BE2C (cell line): ENCODE measurements at regions not wholly inside any gene's neighbourhood (a gene's known extent, or its start where the extent isn't known, plus 50 kb on each side); places are given as distances from the start of the nearest gene placed in this dataset.

Source experiments
- DNase-seq: peaks from one replicate; pipeline ENCODE4 v3.0.0-alpha.2; 2020
- H3K27me3 ChIP-seq: fragments of 250-450 bp; sonication (Bioruptor Pico); 2 replicates; pipeline ENCODE4 v1.5.1; 2020; ENCODE audit warnings: mild to moderate bottlenecking
- H3K36me3 ChIP-seq: fragments of 250-450 bp; sonication (Bioruptor Pico); 2 replicates; pipeline ENCODE4 v1.5.1; 2020; ENCODE audit warnings: mild to moderate bottlenecking
- H3K4me1 ChIP-seq: fragments of 250-450 bp; sonication (Bioruptor Pico); 2 replicates; pipeline ENCODE4 v1.5.1; 2020
- H3K4me3 ChIP-seq: 2 replicates; pipeline ENCODE4 v1.5.1; 2011; ENCODE audit warnings: low read depth, low read length
- H3K9me3 ChIP-seq: fragments of 250-450 bp; sonication (Bioruptor Pico); 2 replicates; pipeline ENCODE4 v1.5.1; 2020
- TF ChIP-seq, protein P1 (sequence below): IDR thresholded peaks from 2 replicates; pipeline ENCODE4 v1.5.1; 2012; ENCODE audit warnings: mild to moderate bottlenecking, low read depth, low read length

DNA sequence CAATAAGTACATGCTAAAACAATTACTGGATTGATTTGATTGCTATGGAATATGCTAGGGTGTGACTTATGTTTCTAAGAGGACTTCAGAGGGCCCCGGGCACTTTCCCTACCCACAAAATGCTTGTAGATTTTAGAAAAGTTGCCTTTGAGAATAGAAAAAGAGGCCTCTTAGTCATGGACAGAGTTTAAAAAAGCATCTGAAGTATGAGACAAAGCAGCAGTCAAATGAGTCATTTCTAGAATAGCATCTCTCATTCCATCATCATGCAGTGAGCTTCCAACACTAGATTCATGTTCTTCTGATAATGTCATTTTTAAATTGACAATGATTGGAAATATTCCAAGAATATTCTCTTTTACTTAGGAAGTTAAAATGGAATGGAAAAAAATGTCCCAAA, 675.1 kb upstream of the PCDH15 start:
- Histone ChIP-seq H3K4me3 (no peak overlapping the region), H3K36me3 (no peaks in the 10 kb centered on the region), H3K9me3 (no peaks in the 10 kb centered on the region), H3K4me1 (no peaks in the 10 kb centered on the region), H3K27me3 (no peaks in the 10 kb centered on the region)
- no peak for DNase-seq
- TF ChIP-seq, protein P1, sequence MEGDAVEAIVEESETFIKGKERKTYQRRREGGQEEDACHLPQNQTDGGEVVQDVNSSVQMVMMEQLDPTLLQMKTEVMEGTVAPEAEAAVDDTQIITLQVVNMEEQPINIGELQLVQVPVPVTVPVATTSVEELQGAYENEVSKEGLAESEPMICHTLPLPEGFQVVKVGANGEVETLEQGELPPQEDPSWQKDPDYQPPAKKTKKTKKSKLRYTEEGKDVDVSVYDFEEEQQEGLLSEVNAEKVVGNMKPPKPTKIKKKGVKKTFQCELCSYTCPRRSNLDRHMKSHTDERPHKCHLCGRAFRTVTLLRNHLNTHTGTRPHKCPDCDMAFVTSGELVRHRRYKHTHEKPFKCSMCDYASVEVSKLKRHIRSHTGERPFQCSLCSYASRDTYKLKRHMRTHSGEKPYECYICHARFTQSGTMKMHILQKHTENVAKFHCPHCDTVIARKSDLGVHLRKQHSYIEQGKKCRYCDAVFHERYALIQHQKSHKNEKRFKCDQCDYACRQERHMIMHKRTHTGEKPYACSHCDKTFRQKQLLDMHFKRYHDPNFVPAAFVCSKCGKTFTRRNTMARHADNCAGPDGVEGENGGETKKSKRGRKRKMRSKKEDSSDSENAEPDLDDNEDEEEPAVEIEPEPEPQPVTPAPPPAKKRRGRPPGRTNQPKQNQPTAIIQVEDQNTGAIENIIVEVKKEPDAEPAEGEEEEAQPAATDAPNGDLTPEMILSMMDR, result no peak

DNA sequence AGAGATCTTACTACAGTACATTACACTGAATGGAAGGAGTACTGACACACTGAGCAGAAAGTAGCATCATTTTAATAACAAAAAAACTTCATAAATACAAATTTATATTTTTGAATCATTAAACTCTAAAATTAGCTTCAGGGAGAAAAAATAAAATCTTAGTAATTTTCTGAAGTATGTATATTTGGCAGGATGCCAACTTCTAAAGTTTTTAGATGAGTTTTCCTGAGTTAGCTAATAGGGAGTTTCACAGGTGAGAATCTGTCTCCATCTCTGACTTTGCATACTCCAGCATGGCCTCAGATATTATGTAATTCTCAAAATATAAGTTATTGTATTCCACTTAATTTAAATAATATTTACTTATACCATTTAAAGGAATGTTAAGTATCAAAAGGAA, 673.2 kb upstream of the PCDH15 start:
- DNase-seq, result no peak
- Histone ChIP-seq H3K4me3 (no peak overlapping the region), H3K9me3 (no peaks in the 10 kb centered on the region)

DNA sequence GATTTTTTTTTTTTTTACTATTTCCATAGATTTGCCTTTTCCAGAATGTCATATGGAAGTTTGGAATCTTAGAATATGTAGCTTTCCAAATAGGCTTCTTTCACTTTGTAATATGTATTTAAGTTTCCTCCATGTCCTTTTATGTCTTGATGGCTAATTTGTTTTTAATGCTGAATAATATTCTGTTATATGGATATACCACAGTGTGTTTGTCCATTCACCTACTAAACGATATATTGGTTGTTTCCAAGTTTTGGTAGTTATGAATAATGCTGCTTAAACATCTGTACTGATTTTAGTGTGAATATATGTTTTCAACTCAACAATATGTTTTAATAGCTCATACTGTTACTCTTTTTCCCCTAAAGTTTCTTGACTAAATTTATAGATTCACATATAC, 669.8 kb upstream of the PCDH15 start:
- no peaks in the 10 kb centered on the region for H3K27me3 ChIP-seq
- no peak overlapping the region for H3K4me3 ChIP-seq
- H3K4me1 ChIP-seq, result peaks cover 4% of the 10 kb centered on the region; the same call in 1 of the 2 replicates
- no peaks in the 10 kb centered on the region for H3K9me3 ChIP-seq
- H3K36me3 ChIP-seq, result no peaks in the 10 kb centered on the region
- no peak for DNase-seq
- TF ChIP-seq, protein P1, result no peak

More for the DNA sequence above, 673.2 kb upstream of the PCDH15 start:
- TF ChIP-seq, protein P1, result no peak
- Histone ChIP-seq H3K36me3 (no peaks in the 10 kb centered on the region), H3K27me3 (no peaks in the 10 kb centered on the region), H3K4me1 (no peaks in the 10 kb centered on the region)

DNA sequence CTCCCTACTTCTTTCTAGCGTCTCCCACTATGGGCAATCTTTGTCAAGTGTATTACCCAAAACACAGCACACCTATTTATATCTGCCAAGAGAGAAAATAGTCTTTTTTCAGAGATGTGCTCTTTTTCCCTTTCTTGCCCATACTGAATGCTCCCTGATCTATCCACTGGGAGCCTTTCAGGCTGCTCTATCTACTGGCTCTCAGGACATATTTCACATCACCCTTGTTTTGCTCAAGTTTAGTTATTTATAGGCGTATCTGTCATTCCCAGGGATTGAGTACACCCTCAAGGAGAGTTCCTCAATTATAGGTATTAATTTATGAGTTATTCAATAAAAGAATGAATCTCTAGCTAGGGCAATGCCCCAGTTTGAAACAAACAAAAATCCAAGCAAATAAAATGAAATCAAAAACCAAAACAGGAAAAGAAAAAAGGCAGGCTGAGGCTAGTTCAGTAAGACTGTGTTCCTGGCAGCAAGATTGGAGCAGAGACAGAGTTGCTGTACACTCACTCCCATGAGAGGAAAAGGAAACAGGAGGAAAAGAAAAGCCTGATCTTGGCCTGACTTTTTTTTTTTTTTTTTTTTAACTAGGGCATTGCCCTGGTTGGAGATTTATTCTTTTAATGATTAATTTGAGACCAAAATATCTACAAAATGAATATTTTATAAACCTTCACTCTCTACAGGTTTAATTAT, 665.9 kb upstream of the PCDH15 start:
- H3K4me3 ChIP-seq, result no peak overlapping the region

DNA sequence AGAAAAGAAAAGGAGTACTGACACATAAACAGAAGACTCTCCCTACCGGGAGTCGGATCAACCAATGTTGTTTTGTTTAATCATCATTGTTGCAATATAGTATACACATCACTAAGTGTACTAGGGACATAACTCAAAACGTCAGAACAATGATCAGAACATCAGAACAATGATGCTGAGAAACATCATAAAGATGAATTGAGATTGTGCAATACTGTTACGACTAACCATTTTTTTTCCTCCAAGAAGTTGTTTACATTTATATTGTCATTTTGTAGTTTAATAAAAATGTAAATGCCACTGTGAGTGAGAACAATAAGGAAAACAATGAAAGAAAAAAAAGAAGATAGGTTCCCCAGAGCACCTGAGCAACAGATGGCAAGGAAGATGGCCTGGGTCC, 663.1 kb upstream of the PCDH15 start:
- Histone ChIP-seq H3K36me3 (no peaks in the 10 kb centered on the region), H3K4me1 (peaks cover 4% of the 10 kb centered on the region; the same call in 1 of the 2 replicates), H3K27me3 (no peaks in the 10 kb centered on the region), H3K4me3 (no peak overlapping the region), H3K9me3 (no peaks in the 10 kb centered on the region)
- TF ChIP-seq, protein P1, result no peak
- no peak for DNase-seq

More for the DNA sequence above, 665.9 kb upstream of the PCDH15 start:
- H3K27me3 ChIP-seq, result no peaks in the 10 kb centered on the region
- peaks cover 4% of the 10 kb centered on the region; the same call in 1 of the 2 replicates for H3K4me1 ChIP-seq
- H3K36me3 ChIP-seq, result no peaks in the 10 kb centered on the region
- no peaks in the 10 kb centered on the region for H3K9me3 ChIP-seq
- DNase-seq, result no peak
- TF ChIP-seq, protein P1, result no peak

DNA sequence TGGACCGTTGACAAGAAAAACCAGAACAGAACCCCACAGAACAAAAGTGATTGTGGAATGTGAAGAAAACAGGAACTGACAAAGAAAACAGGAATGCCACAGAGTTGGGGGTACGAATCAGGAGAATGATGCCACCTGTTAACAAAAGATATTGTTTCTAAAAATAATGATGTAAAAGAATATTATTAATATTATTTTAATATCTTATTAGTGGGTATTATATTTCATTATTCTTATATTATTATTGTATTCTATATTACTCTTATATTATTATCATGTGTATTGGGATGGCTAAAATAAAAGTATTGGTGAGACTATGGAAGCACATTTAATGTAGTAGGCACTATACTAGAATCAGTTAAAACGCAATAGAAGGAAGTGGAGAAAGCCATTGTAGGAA, 659.0 kb upstream of the PCDH15 start:
- Histone ChIP-seq H3K27me3 (no peaks in the 10 kb centered on the region), H3K4me3 (no peak overlapping the region), H3K4me1 (no peaks in the 10 kb centered on the region), H3K9me3 (no peaks in the 10 kb centered on the region), H3K36me3 (no peaks in the 10 kb centered on the region)
- DNase-seq, result no peak
- TF ChIP-seq, protein P1, result no peak
